COLO668 (cell line): ENCODE measurements at regions not wholly inside any gene's neighbourhood (a gene's known extent, or its start where the extent isn't known, plus 50 kb on each side); places are given as distances from the start of the nearest gene placed in this dataset.

Experiments used
- DNase-seq: peaks from one replicate; lab custom pipeline; 2025; ENCODE audit not compliant: unreplicated experiment; lab: John Stamatoyannopoulos, UW

DNA sequence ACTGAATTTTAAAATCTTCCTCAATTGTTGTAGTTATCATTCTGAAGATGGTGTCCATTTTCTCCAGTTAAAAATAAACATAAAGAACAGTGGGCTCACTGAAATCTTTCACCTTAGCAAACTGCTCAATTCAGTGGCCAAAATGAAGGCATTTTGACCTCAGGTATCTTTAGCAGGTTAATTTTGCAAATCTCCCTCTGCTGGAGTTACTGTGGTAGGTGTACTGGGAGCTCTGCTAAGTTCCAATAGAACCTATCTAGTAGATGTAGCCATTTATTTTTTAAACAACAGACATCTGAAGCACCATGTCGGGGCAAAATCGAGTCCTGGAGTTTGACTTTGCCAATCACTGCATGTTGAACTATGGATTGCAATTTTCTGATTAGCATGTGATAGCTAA, 177.1 kb downstream of the IRS1 start:
- no peak for DNase-seq

- no peak for DNase-seq
Measured at GRCh38 chr2:226620176-226620575, 179.4 kb downstream of the IRS1 start.

DNA sequence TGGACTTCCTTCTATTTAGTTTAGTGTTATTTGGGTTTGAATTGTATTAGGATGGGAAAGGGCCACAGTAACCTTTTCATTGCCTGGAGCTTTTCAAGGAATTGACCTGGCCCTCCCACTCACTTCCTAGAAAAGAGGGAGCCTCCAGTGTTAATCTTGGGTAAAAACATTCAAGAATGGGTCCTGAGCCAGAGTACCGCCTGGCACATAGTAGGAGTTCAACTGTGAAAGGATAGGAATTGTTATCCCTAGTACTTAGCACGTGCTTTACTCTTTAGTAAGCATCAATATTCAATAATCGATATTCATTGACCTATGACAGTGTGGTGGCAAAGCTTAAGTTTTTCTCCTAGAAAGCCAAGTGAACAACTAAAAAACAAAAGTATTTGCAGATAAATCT, 179.9 kb downstream of the IRS1 start:
- DNase-seq = no peak

DNA sequence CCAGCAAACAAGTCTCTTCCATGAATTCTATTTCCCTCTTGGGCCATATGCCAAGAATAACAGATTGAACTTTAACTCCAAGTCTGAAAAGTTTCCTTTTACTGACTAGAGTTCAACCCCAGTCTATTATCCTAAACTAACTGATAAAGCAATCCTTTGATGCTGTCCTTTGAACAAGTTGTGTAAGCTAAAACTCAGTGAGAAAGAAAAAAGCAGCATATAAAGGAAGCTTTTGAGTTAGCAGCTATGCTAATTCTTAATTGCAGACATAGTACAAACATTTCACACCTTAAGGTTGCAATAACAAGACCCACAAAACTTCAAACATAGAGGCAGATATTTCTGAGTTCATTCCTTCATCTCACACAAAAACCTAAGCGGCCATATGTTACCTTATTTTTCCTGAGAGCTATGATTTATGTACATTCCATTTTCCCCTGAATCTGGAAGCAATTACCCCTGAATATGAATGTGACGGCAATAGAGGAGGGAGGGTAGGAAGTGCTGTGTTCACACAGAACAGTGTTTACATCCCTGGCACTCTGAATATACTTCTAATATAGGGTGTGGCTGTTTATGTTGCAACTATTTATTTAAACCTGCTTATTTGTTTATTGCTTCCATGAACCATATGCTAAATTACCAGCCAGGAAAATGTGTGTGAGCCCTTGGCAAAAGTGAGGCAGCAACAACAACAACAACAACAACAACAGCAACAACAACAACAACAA, 180.6 kb downstream of the IRS1 start:
- DNase-seq = no peak

DNA sequence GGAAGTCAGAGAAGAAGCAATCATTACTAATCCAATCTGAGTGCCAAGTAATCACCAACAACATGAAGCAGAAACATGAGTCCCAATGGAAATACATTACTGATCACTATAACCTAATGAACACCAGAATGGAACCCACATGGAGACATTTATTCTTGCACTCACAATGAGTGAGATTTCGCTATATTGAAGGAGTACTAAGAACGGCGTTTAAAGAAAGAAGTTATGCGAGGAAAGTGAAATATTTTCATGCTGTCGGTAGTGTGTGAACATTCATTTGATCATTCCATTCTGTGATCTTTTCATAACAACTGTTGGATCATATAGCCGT, 181.1 kb downstream of the IRS1 start:
- DNase-seq = no peak

GRCh38 chr2:226615891-226616290, 183.7 kb downstream of the IRS1 start:
- DNase-seq = no peak

- DNase-seq = no peak
Measured at GRCh38 chr2:226611944-226612318, 187.7 kb downstream of the IRS1 start.

- DNase-seq = no peak
Measured at GRCh38 chr2:226611196-226611943, 188.2 kb downstream of the IRS1 start.

DNA sequence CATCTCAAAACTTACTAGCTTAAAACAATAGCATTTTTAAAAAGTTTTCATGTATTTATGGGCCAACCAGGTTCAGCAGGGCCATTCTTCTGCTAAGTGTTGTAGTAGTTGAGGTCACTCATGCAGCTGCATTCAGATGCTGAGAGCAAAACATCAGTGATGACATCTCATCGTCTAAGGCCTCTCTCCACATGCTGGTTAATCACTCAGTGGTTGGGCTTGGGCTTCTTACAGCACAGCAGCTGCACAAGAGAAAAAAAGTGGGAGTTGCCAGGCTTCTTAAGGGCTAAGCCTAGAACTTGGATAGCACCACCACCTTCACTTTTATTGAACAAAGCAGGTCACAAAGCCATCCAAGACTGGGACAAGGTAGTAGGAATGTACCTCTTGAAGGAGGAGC, 190.3 kb downstream of the IRS1 start:
- DNase-seq = no peak

DNA sequence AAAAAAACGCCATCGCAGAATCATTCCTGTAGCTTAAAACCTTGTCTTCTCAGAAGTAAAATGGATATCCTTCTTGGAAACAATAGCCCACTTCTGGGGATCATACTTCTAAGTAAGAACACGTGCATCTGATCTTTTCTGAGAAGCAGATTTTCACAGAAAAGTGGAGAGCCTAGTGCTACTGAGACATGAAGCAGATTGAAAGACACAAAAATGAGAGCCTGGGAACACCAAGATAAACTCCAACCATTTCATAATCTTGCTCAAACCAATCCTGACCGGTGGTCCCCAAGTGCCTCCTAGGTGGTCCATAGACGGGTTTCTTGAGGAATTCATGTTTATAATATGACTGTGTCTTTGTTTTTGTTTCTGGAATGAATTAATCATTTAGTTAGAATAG, 191.2 kb downstream of the IRS1 start:
- no peak for DNase-seq

DNA sequence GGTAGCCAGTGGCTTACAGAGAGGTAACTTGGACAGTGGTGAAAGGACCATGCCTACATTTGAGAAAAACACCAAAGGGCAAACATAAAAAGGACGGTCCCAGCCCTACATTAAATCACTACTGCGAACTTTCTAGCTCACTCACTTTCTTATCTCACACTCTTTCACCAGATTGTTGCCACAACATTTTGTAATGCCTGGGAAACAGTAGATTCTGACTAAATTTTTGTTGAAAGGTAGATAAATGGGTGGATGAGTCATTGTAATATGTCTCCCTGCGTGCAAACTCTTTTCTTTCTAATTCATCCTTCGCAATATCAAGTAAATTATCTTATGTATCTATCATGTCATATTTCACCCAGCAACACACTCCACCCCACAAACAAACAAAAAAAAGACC, 192.2 kb downstream of the IRS1 start:
- no peak for DNase-seq

DNA sequence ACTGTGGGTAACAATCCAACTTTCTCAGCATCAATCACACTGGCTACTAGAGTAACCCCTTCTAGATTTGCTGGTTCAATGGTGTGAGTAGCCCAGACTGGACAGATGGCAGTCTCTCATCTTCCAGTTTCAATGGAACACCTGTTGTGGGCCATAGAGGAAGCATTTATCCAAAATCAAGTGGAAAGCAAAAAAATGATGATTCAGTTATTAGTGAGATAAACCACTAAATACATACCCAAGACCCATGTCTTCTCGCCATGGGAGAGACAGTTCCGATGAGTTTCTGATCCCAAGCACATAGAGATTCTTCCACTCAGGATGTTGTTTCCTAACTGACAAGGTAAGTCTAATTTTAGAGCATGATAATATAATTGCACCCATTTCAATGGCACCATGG, 194.0 kb downstream of the IRS1 start:
- no peak for DNase-seq

GRCh38 chr2:226603606-226604005, 196.0 kb downstream of the IRS1 start:
- no peak for DNase-seq

GRCh38 chr2:226601881-226602662, 197.5 kb downstream of the IRS1 start:
- no peak for DNase-seq

- DNase-seq = no peak
Measured at GRCh38 chr2:226600802-226601201, 198.8 kb downstream of the IRS1 start.

- no peak for DNase-seq
Measured at GRCh38 chr2:226600184-226600583, 199.4 kb downstream of the IRS1 start.

- DNase-seq = no peak
Measured at GRCh38 chr2:226589043-226589442, 210.6 kb downstream of the IRS1 start.

DNA sequence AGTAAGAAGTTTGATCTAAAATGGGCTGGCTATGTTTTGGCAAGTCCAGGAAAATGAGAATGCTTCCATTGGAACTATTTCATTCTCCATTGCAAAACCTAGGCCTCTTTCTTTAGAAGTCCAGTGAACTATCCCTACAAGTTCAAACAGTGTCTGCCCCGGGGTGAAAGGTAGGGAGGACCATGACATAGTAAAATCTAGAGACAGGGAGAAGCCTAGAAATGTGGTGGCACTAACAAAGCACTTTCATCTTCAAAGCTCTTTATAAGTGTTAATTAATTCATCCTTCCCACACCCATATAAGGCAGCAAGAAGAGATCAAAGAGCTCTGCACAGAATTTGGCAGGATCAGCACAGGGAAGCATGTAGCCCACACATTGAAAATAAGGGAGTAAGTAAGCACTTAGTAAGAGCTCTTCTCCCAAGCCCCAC, 214.5 kb downstream of the IRS1 start:
- DNase-seq = no peak

- DNase-seq = no peak
Measured at GRCh38 chr2:226584518-226585055, 215.0 kb downstream of the IRS1 start.

DNA sequence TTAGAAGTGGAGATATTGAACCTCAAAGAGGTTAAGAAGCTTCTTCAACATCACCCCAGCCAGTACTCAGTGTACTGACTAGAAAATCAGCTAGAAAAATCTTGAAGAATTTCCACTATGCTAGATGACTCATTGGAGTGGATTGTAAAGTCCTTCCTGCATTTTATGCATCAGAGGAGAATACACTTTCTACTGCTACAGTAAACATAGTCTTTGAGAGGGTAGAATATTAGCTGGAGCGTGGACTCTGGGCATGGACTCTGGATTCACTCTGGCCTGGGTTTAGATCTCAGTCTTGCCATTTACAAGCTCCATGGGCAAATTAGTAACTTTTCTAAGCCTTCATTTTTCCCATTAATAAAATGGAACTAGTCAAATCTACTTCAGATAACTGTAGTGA, 215.9 kb downstream of the IRS1 start:
- DNase-seq = no peak

- DNase-seq = no peak
Measured at GRCh38 chr2:226581661-226582060, 218.0 kb downstream of the IRS1 start.

DNA sequence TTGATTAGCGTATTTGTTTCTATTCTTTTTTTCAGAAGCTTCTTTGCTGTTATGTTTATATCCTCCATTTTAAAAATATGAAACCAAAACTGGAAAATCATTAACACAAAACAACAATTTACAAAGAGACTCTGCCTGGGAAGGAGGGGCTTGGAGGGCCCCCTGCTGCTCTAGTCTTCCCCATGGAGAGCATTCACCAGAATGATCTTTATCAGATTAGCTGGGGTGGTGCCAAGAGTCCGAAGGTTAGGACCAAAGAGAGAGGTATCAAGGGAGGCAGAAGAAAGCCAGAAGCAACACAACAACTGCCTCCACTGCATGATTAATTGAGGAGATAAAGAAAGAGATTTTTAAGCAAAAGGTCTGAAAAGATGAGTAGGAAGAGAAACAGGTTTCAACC, 218.6 kb downstream of the IRS1 start:
- no peak for DNase-seq
